HL-60 (cell line): ENCODE measurements at regions not wholly inside any gene's neighbourhood (a gene's known extent, or its start where the extent isn't known, plus 50 kb on each side); places are given as distances from the start of the nearest gene placed in this dataset.

Experiments used
- DNase-seq, 2 experiments: peaks; one replicate each; pipeline ENCODE4 v3.0.0-alpha.2; 2010 to 2020; ENCODE audit warnings: low read depth in 1 of 2, low spot score in 1 of 2
- H3K27ac ChIP-seq: fragments of 250-450 bp; sonication (Bioruptor Pico); replicated peaks from 2 replicates; pipeline ENCODE4 v1.5.1; 2020; ENCODE audit warnings: mild to moderate bottlenecking, moderate library complexity
- H3K27me3 ChIP-seq: fragments of 250-450 bp; sonication (Bioruptor Pico); 2 replicates; pipeline ENCODE4 v1.5.1; 2021; ENCODE audit warnings: mild to moderate bottlenecking, moderate library complexity; ENCODE audit not compliant: insufficient read depth, poor library complexity, severe bottlenecking
- H3K4me3 ChIP-seq: replicated peaks from 2 replicates; pipeline ENCODE4 v1.5.1; 2011; ENCODE audit warnings: mild to moderate bottlenecking, control low read depth, low read length; ENCODE audit not compliant: insufficient read depth
- CTCF ChIP-seq: IDR thresholded peaks from one replicate; pipeline ENCODE4 v1.5.1; 2011; ENCODE audit warnings: low read length, control low read depth, inconsistent platforms; ENCODE audit not compliant: insufficient read depth
- GABPA ChIP-seq: IDR thresholded peaks from 2 replicates; pipeline ENCODE4 v1.6.1; 2012; ENCODE audit warnings: low read depth
- POLR2AphosphoS5 ChIP-seq: IDR thresholded peaks from 2 replicates; pipeline ENCODE4 v1.6.1; 2012; ENCODE audit warnings: low read depth
- REST ChIP-seq: IDR thresholded peaks from 2 replicates; pipeline ENCODE4 v1.6.1; 2012; ENCODE audit warnings: low read depth; ENCODE audit not compliant: insufficient replicate concordance
- SPI1 ChIP-seq: IDR thresholded peaks from 2 replicates; pipeline ENCODE4 v1.6.1; 2012; ENCODE audit warnings: low read depth, mild to moderate bottlenecking, borderline replicate concordance

- no peaks in the 10 kb centered on the region for H3K27me3 ChIP-seq
- TF ChIP-seq REST: no peak
- no peak overlapping the region for H3K4me3 ChIP-seq
- H3K27ac ChIP-seq: no peak overlapping the region
- DNase-seq: no peak
Measured at GRCh38 chr1:30388386-30388785, 335.0 kb downstream of the MATN1 start.

GRCh38 chr1:30386156-30386926 lies 337.0 kb downstream of the MATN1 start:
- TF ChIP-seq REST: no peak
- no peak for TF ChIP-seq CTCF
- TF ChIP-seq GABPA: no peak
- TF ChIP-seq SPI1: no peak
- TF ChIP-seq POLR2AphosphoS5: no peak
- no peak overlapping the region for H3K27ac ChIP-seq
- H3K27me3 ChIP-seq: no peaks in the 10 kb centered on the region
- no peak for DNase-seq
- no peak overlapping the region for H3K4me3 ChIP-seq

- no peak overlapping the region for H3K27ac ChIP-seq
Measured at GRCh38 chr1:30385246-30385995, 338.0 kb downstream of the MATN1 start.

More at GRCh38 chr1:30385246-30385995, 338.0 kb downstream of the MATN1 start:
- no peak overlapping the region for H3K4me3 ChIP-seq
- no peak for DNase-seq
- H3K27me3 ChIP-seq: no peaks in the 10 kb centered on the region
- no peak for TF ChIP-seq REST
- TF ChIP-seq CTCF: no peak
- TF ChIP-seq SPI1: no peak
- no peak for TF ChIP-seq GABPA
- TF ChIP-seq POLR2AphosphoS5: no peak
